SU-DHL-6 (cell line): ENCODE measurements at regions not wholly inside any gene's neighbourhood (a gene's known extent, or its start where the extent isn't known, plus 50 kb on each side); places are given as distances from the start of the nearest gene placed in this dataset.

Source experiments
- EZH2phosphoT487 ChIP-seq: fragments of 200-600 bp; sonication (generic), shearing (Covaris generic); conservative IDR thresholded peaks from 2 replicates; pipeline ENCODE4 v1.6.1; 2018; ENCODE audit warnings: mild to moderate bottlenecking, antibody characterized with exemption, low read length, moderate library complexity, mixed read lengths
- TF ChIP-seq, protein P1 (sequence below): fragments of 200-600 bp; sonication (generic); IDR thresholded peaks from one replicate; pipeline ENCODE4 v1.5.1; 2017; ENCODE audit warnings: antibody characterized with exemption, mild to moderate bottlenecking, low read length, moderate library complexity; ENCODE audit not compliant: insufficient read depth, poor library complexity, severe bottlenecking

- TF ChIP-seq, protein P1, sequence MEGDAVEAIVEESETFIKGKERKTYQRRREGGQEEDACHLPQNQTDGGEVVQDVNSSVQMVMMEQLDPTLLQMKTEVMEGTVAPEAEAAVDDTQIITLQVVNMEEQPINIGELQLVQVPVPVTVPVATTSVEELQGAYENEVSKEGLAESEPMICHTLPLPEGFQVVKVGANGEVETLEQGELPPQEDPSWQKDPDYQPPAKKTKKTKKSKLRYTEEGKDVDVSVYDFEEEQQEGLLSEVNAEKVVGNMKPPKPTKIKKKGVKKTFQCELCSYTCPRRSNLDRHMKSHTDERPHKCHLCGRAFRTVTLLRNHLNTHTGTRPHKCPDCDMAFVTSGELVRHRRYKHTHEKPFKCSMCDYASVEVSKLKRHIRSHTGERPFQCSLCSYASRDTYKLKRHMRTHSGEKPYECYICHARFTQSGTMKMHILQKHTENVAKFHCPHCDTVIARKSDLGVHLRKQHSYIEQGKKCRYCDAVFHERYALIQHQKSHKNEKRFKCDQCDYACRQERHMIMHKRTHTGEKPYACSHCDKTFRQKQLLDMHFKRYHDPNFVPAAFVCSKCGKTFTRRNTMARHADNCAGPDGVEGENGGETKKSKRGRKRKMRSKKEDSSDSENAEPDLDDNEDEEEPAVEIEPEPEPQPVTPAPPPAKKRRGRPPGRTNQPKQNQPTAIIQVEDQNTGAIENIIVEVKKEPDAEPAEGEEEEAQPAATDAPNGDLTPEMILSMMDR, result no peak
- TF ChIP-seq EZH2phosphoT487, result no peak
Measured at GRCh38 chr6:115514656-115515055, 546.0 kb downstream of the FRK start.
